DOHH2 (cell line): ENCODE measurements at regions not wholly inside any gene's neighbourhood (a gene's known extent, or its start where the extent isn't known, plus 50 kb on each side); places are given as distances from the start of the nearest gene placed in this dataset.

Experiments used
- H3F3A ChIP-seq: fragments of 200-600 bp; sonication (generic), shearing (Covaris generic); 2 replicates; pipeline ENCODE4 v1.6.0; 2016; ENCODE audit warnings: antibody characterized with exemption, mild to moderate bottlenecking; ENCODE audit not compliant: control insufficient read depth, insufficient read depth
- H3K27ac ChIP-seq: fragments of 200-600 bp; sonication (generic); 2 replicates; pipeline ENCODE4 v1.5.1; 2014; ENCODE audit warnings: low read depth, mild to moderate bottlenecking, low read length, moderate library complexity
- H3K27me3 ChIP-seq: fragments of 200-600 bp; sonication (generic); 2 replicates; pipeline ENCODE4 v1.6.1; 2014; ENCODE audit warnings: mild to moderate bottlenecking, low read length, mixed read lengths; ENCODE audit not compliant: control insufficient read depth
- H3K36me3 ChIP-seq: fragments of 200-600 bp; sonication (generic); 2 replicates; pipeline ENCODE4 v1.6.1; 2014; ENCODE audit warnings: mild to moderate bottlenecking, low read length, moderate library complexity, mixed read lengths; ENCODE audit not compliant: control insufficient read depth
- H3K4me1 ChIP-seq: fragments of 200-600 bp; sonication (generic); 2 replicates; pipeline ENCODE4 v1.6.1; 2014; ENCODE audit warnings: mild to moderate bottlenecking, low read length, mixed read lengths; ENCODE audit not compliant: control insufficient read depth
- H3K4me2 ChIP-seq: fragments of 200-600 bp; sonication (generic); 2 replicates; pipeline ENCODE4 v1.6.0; 2014; ENCODE audit warnings: mild to moderate bottlenecking, low read length, moderate library complexity
- H3K4me3 ChIP-seq: fragments of 200-600 bp; sonication (generic); 2 replicates; pipeline ENCODE4 v1.5.1; 2014; ENCODE audit warnings: mild to moderate bottlenecking, low read length, mixed read lengths
- H3K79me2 ChIP-seq: fragments of 200-600 bp; sonication (generic); 2 replicates; pipeline ENCODE4 v1.6.1; 2014; ENCODE audit warnings: mild to moderate bottlenecking, low read length, mixed read lengths; ENCODE audit not compliant: control insufficient read depth
- H3K9me2 ChIP-seq: fragments of 200-600 bp; sonication (generic); replicated peaks from 2 replicates; pipeline ENCODE4 v1.6.1; 2014; ENCODE audit warnings: mild to moderate bottlenecking, low read length, mixed read lengths; ENCODE audit not compliant: control insufficient read depth
- H3K9me3 ChIP-seq: fragments of 200-600 bp; sonication (generic); 2 replicates; pipeline ENCODE4 v1.6.1; 2014; ENCODE audit warnings: antibody characterized with exemption, low read length, mixed read lengths; ENCODE audit not compliant: control insufficient read depth, insufficient read depth
- H4K20me1 ChIP-seq: fragments of 200-600 bp; sonication (generic); 2 replicates; pipeline ENCODE4 v1.6.0; 2014; ENCODE audit warnings: low read depth, mild to moderate bottlenecking, antibody characterized with exemption, low read length, moderate library complexity; ENCODE audit not compliant: control insufficient read depth, insufficient read depth
- CTCF ChIP-seq: fragments of 200-600 bp; sonication (generic); IDR thresholded peaks from one replicate; pipeline ENCODE4 v1.5.1; 2014; ENCODE audit warnings: antibody characterized with exemption, mild to moderate bottlenecking, low read depth, low read length; ENCODE audit not compliant: poor library complexity, severe bottlenecking
- EZH2phosphoT487 ChIP-seq: fragments of 200-600 bp; sonication (generic); IDR thresholded peaks from 2 replicates; pipeline ENCODE4 v1.6.1; 2017; ENCODE audit warnings: borderline replicate concordance, mild to moderate bottlenecking, antibody characterized with exemption, low read length, moderate library complexity, mixed read lengths

GRCh38 chr13:34243403-34243802 lies 425.5 kb downstream of the RFC3 start:
- Histone ChIP-seq H3K27ac (no peak overlapping the region), H3K36me3 (no peaks in the 10 kb centered on the region), H3K9me3 (no peaks in the 10 kb centered on the region), H3K79me2 (no peaks in the 10 kb centered on the region), H3K4me2 (no peak overlapping the region), H3K27me3 (no peaks in the 10 kb centered on the region), H4K20me1 (no peaks in the 10 kb centered on the region), H3K4me1 (no peaks in the 10 kb centered on the region), H3K4me3 (no peak overlapping the region), H3F3A (no peaks in the 10 kb centered on the region), H3K9me2 (no peaks in the 10 kb centered on the region)
- TF ChIP-seq CTCF: no peak
- no peak for TF ChIP-seq EZH2phosphoT487

- no peak for TF ChIP-seq CTCF
- no peak for TF ChIP-seq EZH2phosphoT487
- Histone ChIP-seq H3K4me3 (no peak overlapping the region), H3K9me3 (no peaks in the 10 kb centered on the region), H3F3A (no peaks in the 10 kb centered on the region), H3K4me1 (no peaks in the 10 kb centered on the region), H3K79me2 (no peaks in the 10 kb centered on the region), H3K27ac (no peak overlapping the region), H3K4me2 (no peak overlapping the region), H4K20me1 (no peaks in the 10 kb centered on the region), H3K9me2 (no peaks in the 10 kb centered on the region), H3K36me3 (no peaks in the 10 kb centered on the region), H3K27me3 (no peaks in the 10 kb centered on the region)
These were observed 428.6 kb downstream of the RFC3 start for GRCh38 chr13:34246511-34246910.

- no peaks in the 10 kb centered on the region for H3K27me3 ChIP-seq
- no peaks in the 10 kb centered on the region for H3F3A ChIP-seq
- no peak overlapping the region for H3K27ac ChIP-seq
- no peaks in the 10 kb centered on the region for H3K4me1 ChIP-seq
- no peak overlapping the region for H3K4me3 ChIP-seq
- H4K20me1 ChIP-seq: no peaks in the 10 kb centered on the region
- no peaks in the 10 kb centered on the region for H3K79me2 ChIP-seq
- no peaks in the 10 kb centered on the region for H3K36me3 ChIP-seq
- H3K9me3 ChIP-seq: no peaks in the 10 kb centered on the region
- H3K9me2 ChIP-seq: no peaks in the 10 kb centered on the region
- H3K4me2 ChIP-seq: no peak overlapping the region
- no peak for TF ChIP-seq EZH2phosphoT487
These were observed 429.6 kb downstream of the RFC3 start for GRCh38 chr13:34247596-34247995.

GRCh38 chr13:34249546-34250039 lies 431.6 kb downstream of the RFC3 start:
- Histone ChIP-seq H3K9me3 (no peaks in the 10 kb centered on the region; the same call in 1 of the 2 replicates), H3K79me2 (no peaks in the 10 kb centered on the region), H3K27me3 (no peaks in the 10 kb centered on the region), H3K4me1 (no peaks in the 10 kb centered on the region), H4K20me1 (no peaks in the 10 kb centered on the region), H3K9me2 (no peaks in the 10 kb centered on the region), H3K4me3 (no peak overlapping the region), H3K4me2 (no peak overlapping the region), H3K27ac (no peak overlapping the region), H3K36me3 (no peaks in the 10 kb centered on the region), H3F3A (no peaks in the 10 kb centered on the region)
- no peak for TF ChIP-seq EZH2phosphoT487
- no peak for TF ChIP-seq CTCF
